HG03039 (cell line): ENCODE measurements at regions not wholly inside any gene's neighbourhood (a gene's known extent, or its start where the extent isn't known, plus 50 kb on each side); places are given as distances from the start of the nearest gene placed in this dataset.

Experiments used
- ATAC-seq: cut with Tn5 transposase; IDR thresholded peaks from one replicate; pipeline ENCODE4 v1.9.1; 2021; ENCODE audit warnings: mild to moderate bottlenecking, moderate library complexity; ENCODE audit not compliant: unreplicated experiment

- ATAC-seq: no peak
These were observed 266.5 kb downstream of the HRH4 start for GRCh38 chr18:24726727-24727492.

- no peak for ATAC-seq
These were observed 267.2 kb downstream of the HRH4 start for GRCh38 chr18:24727685-24728084.

- no peak for ATAC-seq
These were observed 270.7 kb downstream of the HRH4 start for GRCh38 chr18:24731158-24731557.

- no peak for ATAC-seq
These were observed 271.5 kb downstream of the HRH4 start for GRCh38 chr18:24731981-24732380.

- no peak for ATAC-seq
These were observed 273.6 kb downstream of the HRH4 start for GRCh38 chr18:24734058-24734457.

- no peak for ATAC-seq
These were observed 275.3 kb downstream of the HRH4 start for GRCh38 chr18:24735624-24736231.

GRCh38 chr18:24736662-24737330 is 276.4 kb downstream of the HRH4 start:
- ATAC-seq: no peak

GRCh38 chr18:24740829-24741228 is 280.4 kb downstream of the HRH4 start:
- no peak for ATAC-seq

GRCh38 chr18:24741321-24741720 is 280.9 kb downstream of the HRH4 start:
- ATAC-seq: no peak

GRCh38 chr18:24741965-24742724 is 281.7 kb downstream of the HRH4 start:
- ATAC-seq: no peak

- no peak for ATAC-seq
These were observed 294.3 kb downstream of the HRH4 start for GRCh38 chr18:24754583-24755253.

GRCh38 chr18:24756385-24756784 is 295.9 kb downstream of the HRH4 start:
- no peak for ATAC-seq

GRCh38 chr18:24757134-24757533 is 296.7 kb downstream of the HRH4 start:
- no peak for ATAC-seq

GRCh38 chr18:24761765-24762164 is 301.3 kb downstream of the HRH4 start:
- ATAC-seq: no peak

GRCh38 chr18:24762511-24762910 is 302.1 kb downstream of the HRH4 start:
- ATAC-seq: no peak

GRCh38 chr18:24763765-24764513 is 303.5 kb downstream of the HRH4 start:
- ATAC-seq: no peak

GRCh38 chr18:24764766-24765165 is 304.3 kb downstream of the HRH4 start:
- ATAC-seq: no peak

GRCh38 chr18:24766376-24766775 is 305.9 kb downstream of the HRH4 start:
- ATAC-seq: no peak

GRCh38 chr18:24770311-24771024 is 310.0 kb downstream of the HRH4 start:
- ATAC-seq: no peak
